ENCODE measurements at regions not wholly inside any gene's neighbourhood (a gene's known extent, or its start where the extent isn't known, plus 50 kb on each side); places are given as distances from the start of the nearest gene placed in this dataset.

GRCh38 chr15:69758810-69759790 is 306.5 kb downstream of the RPLP1 start:
- H3K4me2 ChIP-seq (ENCODE audit: low read length): peak overlapping the region; percentile 59
- H3K27ac ChIP-seq (ENCODE audit: low read depth, low read length, poor library complexity, severe bottlenecking): peak overlapping the region; percentile 63
- H2AFZ ChIP-seq (ENCODE audit: low read length): peak overlapping the region; percentile 68; the same call in 1 of the 2 replicates
- ChIA-PET CTCF (ENCODE audit: unreplicated experiment) (no interaction called here), POLR2A (interaction anchor here (0.6 to 1.4 kb wide), 3 partner anchors 10 to 936 kb away, joined by 3 read pairs; no protein-coding TSS in a partner anchor)
- intact Hi-C loops (cut with micrococcal nuclease; ENCODE audit: unreplicated experiment): loop anchor here (5.0 kb wide), 1 partner anchor 123 kb away; no protein-coding TSS in a partner anchor
- TF ChIP-seq EZH2phosphoT487 (IDR thresholded peaks at IDR 0.05; ENCODE audit: borderline replicate concordance, low read depth, low read length): no peak
- TF ChIP-seq CTCF (conservative IDR thresholded peaks at IDR 0.05; ENCODE audit: low read length): no peak
- H3K36me3 ChIP-seq (ENCODE audit: insufficient read depth, low read length): no peaks in the 10 kb centered on the region; the same call in 1 of the 2 replicates
- DNase-seq (ENCODE audit: low spot score): peak; percentile 92
- H3K79me2 ChIP-seq (ENCODE audit: insufficient read depth, low read depth, low read length): no peaks in the 10 kb centered on the region
- H3K4me3 ChIP-seq (ENCODE audit: low read depth, low read length, poor library complexity, severe bottlenecking): peak overlapping the region; percentile 21
- H3K9me3 ChIP-seq (ENCODE audit: low read length): peaks cover 3% of the 10 kb centered on the region; the same call in 1 of the 2 replicates
- H3K4me1 ChIP-seq (ENCODE audit: insufficient read depth, low read length, poor library complexity, severe bottlenecking): peaks cover 76% of the 10 kb centered on the region
- no peaks in the 10 kb centered on the region for H3K9me2 ChIP-seq (ENCODE audit: insufficient read depth, low read length)
- no peaks in the 10 kb centered on the region for H4K20me1 ChIP-seq (ENCODE audit: insufficient read depth, low read length)
- no TSS peak for BruUV-seq (replicated peaks)

GRCh38 chr15:69760258-69760845 is 307.7 kb downstream of the RPLP1 start:
- peak overlapping the region; percentile 2 for H3K4me3 ChIP-seq (ENCODE audit: low read depth, low read length, poor library complexity, severe bottlenecking)
- peaks cover 66% of the 10 kb centered on the region for H3K4me1 ChIP-seq (ENCODE audit: insufficient read depth, low read length, poor library complexity, severe bottlenecking)
- no peaks in the 10 kb centered on the region for H3K36me3 ChIP-seq (ENCODE audit: insufficient read depth, low read length)
- peak overlapping the region; percentile 55 for H3K4me2 ChIP-seq (ENCODE audit: low read length)
- TF ChIP-seq CTCF (conservative IDR thresholded peaks at IDR 0.05; ENCODE audit: low read length): no peak
- no peak for TF ChIP-seq EZH2phosphoT487 (IDR thresholded peaks at IDR 0.05; ENCODE audit: borderline replicate concordance, low read depth, low read length)
- ChIA-PET CTCF (ENCODE audit: unreplicated experiment) (no interaction called here), POLR2A (no interaction called here)
- BruUV-seq (replicated peaks): no TSS peak
- H3K79me2 ChIP-seq (ENCODE audit: insufficient read depth, low read depth, low read length): no peaks in the 10 kb centered on the region
- intact Hi-C loops (cut with micrococcal nuclease; ENCODE audit: unreplicated experiment): no loop called here
- no peaks in the 10 kb centered on the region for H4K20me1 ChIP-seq (ENCODE audit: insufficient read depth, low read length)
- H3K27ac ChIP-seq (ENCODE audit: low read depth, low read length, poor library complexity, severe bottlenecking): peak overlapping the region; percentile 21
- no peaks in the 10 kb centered on the region for H3K9me3 ChIP-seq (ENCODE audit: low read length)
- H2AFZ ChIP-seq (ENCODE audit: low read length): peak overlapping the region; percentile 66
- no peaks in the 10 kb centered on the region for H3K9me2 ChIP-seq (ENCODE audit: insufficient read depth, low read length)
- DNase-seq (ENCODE audit: low spot score): no peak
